ENCODE measurements at regions not wholly inside any gene's neighbourhood (a gene's known extent, or its start where the extent isn't known, plus 50 kb on each side); places are given as distances from the start of the nearest gene placed in this dataset.
"Not testable (repeated sequence)": the region's sequence is repeated elsewhere in the genome, so short reads cannot be mapped to it uniquely, and the experiment has no call there.

DNA sequence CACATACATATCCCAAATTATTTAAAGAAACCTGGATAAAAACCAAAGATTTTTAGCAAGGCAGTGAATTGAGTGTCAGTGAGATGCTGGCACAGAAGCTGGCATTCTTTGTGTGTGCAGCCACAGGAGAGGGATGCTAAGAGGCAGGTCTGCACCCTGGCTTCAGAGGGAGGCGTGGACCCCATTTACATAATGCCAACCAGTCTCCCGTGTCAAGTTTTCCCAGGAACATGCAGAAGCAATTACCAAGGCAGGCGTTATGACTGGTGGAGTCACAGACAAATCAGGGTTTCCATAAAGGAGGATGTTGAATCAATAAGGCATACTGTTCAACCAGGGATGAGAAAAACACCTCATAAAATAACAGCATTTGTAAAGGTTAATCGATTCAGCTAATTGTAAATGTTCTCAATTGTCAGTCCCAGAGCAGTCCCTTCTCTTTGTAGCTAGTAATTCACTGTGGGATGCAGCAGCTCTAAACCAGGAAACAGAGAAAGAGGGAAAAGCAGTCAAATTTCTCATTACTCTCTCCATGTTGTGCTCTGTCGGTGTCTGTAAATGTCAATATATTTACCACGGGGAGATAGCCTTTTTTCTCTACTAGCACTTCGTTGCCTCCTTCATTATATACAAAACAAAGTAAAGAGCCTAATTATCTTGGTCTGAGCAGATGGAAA, 452.4 kb upstream of the GRAMD2B start:
- DNase-seq (ENCODE audit: low spot score) = no peak
- no peak for FAIRE-seq

DNA sequence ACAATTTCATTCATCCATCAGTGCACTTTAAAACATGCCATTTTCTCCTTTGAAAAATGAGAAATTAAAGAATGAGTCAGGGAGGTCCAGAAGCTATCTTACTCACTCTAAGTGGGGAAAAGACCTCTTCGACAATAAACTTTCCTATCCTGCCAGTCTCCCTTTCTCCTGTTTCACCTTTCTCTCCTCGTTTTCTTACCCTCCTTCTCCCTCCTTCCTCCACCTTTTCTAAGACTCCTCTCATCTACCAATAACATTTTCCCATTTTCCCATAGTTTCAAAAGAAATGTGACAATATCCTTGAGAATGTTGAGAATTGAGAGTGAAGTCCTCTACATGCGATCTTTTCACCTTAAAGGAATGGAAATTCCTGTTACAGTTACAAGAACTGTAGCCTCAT, 450.5 kb upstream of the GRAMD2B start:
- FAIRE-seq = no peak
- no peak for DNase-seq (ENCODE audit: low spot score)

GRCh38 chr5:125974679-125975078, 448.5 kb upstream of the GRAMD2B start:
- DNase-seq (ENCODE audit: low spot score) (no peak), FAIRE-seq (no peak)

DNA sequence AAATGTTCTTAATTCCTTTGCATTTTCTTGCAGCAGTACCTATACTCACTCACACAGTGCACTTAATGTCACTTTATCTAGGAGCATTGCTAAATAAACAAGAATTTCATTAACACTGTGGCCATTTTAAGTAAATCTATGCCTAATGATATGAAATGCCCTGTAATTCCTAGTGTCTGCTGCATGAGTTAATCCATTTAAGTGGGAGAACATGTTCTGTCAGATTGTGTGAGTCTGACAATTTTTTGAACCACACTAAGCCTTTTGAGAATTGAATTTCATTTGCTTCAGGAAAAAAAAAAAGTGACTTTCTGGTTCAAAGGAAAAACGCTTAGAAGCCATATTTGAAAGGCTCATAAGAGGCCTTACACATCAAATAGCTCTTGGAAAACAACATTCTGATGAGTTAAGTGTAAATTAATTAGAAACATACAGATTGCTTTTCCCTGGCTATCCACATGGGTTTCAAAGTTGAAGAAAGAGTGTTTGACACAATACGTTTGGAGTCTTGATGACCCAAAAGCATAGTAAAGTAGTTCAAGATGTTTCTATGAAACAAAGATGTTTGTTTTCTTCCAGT, 446.7 kb upstream of the GRAMD2B start:
- no peak for DNase-seq (ENCODE audit: low spot score)
- no peak for FAIRE-seq

DNA sequence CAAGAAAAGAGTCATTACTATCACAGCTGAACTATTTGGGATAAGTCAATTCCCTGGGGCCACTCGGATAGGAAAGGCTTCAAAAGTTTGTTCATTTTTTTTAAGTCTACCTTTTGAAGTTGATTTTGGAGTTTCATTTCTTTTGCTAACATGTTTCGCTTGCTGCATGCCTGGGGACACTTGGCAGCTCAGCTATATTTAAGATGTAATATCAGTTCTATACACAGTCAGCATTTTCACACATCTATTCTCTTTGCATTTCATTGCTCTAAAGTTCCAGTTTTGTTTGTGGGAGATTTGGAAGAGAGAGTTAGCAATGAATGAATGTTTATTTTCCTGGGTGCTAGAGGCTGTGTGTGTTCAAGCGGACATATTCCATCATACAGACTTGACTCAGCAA, 445.2 kb upstream of the GRAMD2B start:
- FAIRE-seq = no peak
- no peak for DNase-seq (ENCODE audit: low spot score)

DNA sequence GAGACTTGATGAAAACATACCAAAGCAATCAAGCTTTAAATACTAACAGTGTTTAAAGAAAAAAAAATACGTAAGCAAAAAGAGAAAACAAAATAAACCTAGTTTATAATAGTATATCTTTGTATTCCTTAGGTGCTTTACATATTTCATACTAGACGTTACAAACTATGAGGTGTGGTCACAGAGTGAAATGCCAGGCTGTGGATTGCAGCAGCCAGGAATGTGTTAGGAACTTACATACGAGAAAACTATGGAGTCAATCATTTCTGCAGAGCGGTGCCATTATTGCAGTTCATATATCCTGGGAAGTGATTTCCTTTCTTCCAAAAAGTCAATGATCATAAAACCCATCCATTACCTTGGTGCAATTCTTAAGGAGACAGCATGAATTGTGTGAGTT, 443.6 kb upstream of the GRAMD2B start:
- DNase-seq (ENCODE audit: low spot score) = no peak

GRCh38 chr5:125981016-125981415, 442.2 kb upstream of the GRAMD2B start:
- DNase-seq (ENCODE audit: low spot score) (no peak), FAIRE-seq (no peak)

More for the DNA sequence above, 443.6 kb upstream of the GRAMD2B start:
- no peak for FAIRE-seq

GRCh38 chr5:125987677-125988255, 435.4 kb upstream of the GRAMD2B start:
- DNase-seq (ENCODE audit: low spot score) = no peak
- no peak for FAIRE-seq

GRCh38 chr5:125992050-125992449, 431.2 kb upstream of the GRAMD2B start:
- FAIRE-seq (no peak), DNase-seq (ENCODE audit: low spot score) (no peak)

DNA sequence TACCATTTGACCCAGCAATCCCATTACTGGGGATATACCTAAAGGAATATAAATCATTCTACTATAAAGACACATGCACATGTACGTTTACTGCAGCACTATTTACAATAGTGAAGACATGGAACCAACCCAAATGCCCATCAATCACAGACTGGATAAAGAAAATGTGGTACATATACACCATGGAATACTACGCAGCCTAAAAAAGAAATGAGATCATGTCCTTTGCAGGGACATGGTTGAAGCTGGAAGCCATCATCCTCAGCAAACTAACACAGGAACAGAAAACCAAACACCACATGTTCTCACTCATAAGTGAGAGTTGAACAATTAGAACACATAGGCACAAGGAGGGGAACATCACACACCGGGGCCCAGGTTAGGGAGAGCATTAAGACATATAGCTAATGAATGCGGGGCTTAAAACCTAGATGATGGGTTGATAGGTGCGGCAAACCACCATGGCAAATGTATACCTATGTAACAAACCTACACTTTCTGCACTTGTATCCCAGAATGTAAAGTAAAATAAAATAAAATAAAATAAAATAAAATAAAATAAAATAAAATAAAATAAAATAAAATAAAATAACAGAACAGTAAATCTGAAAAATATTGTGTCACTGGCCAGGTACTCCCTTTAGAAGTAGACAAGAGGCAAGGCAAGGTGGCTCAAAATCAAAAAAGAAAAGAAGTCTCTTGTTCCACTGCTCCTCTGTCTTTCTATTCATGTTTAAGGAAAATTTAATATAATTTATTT, 423.8 kb upstream of the GRAMD2B start:
- DNase-seq (ENCODE audit: low spot score); FAIRE-seq: not testable (repeated sequence)

- FAIRE-seq = no peak
- no peak for DNase-seq (ENCODE audit: low spot score)
Observed at GRCh38 chr5:126000507-126000906, 422.7 kb upstream of the GRAMD2B start.

- no peak for FAIRE-seq
- no peak for DNase-seq (ENCODE audit: low spot score)
Observed at GRCh38 chr5:126002222-126002897, 420.8 kb upstream of the GRAMD2B start.

GRCh38 chr5:126003309-126003708, 419.9 kb upstream of the GRAMD2B start:
- FAIRE-seq (no peak), DNase-seq (ENCODE audit: low spot score) (no peak)

DNA sequence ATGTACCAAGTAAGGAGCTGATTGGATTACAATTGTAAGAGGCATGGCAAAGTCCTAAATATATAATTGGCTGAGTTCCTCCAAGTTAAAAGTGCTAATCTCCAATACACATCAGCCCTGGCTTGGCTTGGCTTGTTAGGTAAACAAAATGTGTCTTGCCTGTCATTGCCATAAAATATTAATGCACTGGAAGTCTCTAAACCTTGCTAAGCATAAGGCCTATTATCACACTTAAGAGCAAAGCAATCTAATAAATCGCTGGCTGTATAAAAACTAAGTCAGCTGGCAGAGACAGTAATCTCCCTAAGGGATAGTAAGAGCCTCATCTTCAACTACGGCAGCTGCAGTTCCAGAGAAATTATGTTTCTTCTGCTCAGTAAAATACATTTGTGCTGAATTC, 418.6 kb upstream of the GRAMD2B start:
- no peak for FAIRE-seq

GRCh38 chr5:126007841-126008240, 415.4 kb upstream of the GRAMD2B start:
- DNase-seq (ENCODE audit: low spot score) (no peak), FAIRE-seq (no peak)

More for the DNA sequence above, 418.6 kb upstream of the GRAMD2B start:
- DNase-seq (ENCODE audit: low spot score) = no peak

DNA sequence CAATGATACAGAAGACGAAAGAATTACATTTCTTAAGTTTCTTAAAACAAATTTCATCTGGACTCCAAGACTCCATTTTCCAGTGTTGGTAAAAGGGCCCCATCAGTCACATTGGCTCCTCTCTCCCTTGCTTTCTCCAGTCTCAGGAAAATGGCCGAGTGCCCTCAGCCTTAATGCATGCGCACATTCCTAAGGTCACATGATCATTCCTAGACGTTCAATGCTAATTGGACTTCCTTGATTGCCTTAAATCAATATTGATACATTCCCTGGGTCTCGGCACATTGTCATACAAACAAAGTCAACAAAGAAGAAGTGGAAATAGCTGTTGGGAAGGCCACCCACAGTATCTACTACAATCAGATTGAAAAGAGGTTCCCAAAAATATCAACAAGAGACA, 413.6 kb upstream of the GRAMD2B start:
- no peak for FAIRE-seq
- DNase-seq (ENCODE audit: low spot score) = no peak

DNA sequence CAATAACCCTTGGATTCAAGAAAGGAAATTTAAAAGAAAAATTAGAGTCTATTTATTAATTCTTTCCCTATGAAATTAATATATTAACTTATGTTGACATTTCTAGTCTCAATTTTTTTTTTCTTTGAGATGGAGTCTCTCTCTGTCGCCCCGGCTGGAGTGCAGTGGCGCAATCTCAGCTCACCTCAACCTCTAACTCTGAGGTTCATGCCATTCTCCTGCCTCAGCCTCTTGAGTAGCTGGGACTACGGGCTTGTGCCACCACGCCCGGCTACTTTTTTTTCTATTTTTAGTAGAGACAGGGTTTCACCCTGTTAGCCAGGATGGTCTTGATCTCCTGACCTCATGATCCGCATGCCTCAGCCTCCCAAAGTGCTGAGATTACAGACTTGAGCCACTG, 411.7 kb upstream of the GRAMD2B start:
- FAIRE-seq = not testable (repeated sequence)

DNA sequence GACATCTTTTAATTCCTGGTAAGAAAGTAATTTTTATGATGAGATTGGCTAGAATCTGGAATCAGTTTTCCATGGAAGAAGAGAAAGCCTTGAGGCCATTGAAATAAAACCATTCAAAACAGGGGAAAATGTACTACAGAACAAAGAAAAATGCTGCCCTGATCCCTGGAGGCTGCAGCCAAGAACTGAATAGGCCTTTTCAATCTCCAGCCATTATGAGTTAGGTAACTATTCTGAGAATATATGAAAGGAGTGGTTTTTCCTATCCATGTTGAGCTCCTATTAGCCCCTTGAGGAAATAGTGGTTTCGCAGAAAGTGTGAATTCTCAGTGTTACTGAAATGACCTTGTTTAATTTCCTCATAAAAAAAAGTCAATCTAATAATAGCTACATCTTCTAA, 408.5 kb upstream of the GRAMD2B start:
- no peak for FAIRE-seq

More for the DNA sequence above, 411.7 kb upstream of the GRAMD2B start:
- DNase-seq (ENCODE audit: low spot score) = not testable (repeated sequence)

GRCh38 chr5:126015235-126016181, 407.7 kb upstream of the GRAMD2B start:
- FAIRE-seq (no peak), DNase-seq (ENCODE audit: low spot score) (no peak)

More for the DNA sequence above, 408.5 kb upstream of the GRAMD2B start:
- no peak for DNase-seq (ENCODE audit: low spot score)

DNA sequence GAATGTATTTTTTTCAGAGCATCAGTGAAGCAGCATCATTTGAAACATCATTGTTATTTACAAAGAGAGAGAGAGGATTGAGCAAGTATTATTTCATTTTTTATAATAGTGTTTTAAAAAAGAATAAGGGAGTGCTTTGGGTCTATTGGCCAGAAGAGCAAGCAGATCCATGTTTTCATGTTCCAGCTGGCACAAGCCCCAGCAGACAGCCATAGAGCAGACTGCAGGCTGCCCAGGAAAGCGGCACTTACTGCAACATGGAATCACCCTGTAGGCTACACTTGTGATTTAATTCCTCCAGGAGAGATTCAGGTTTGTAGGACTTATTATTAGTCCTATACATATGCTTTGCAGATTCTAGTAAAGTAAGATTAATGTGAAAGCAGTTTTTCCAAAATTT, 407.0 kb upstream of the GRAMD2B start:
- FAIRE-seq (no peak), DNase-seq (ENCODE audit: low spot score) (no peak)

Data from RCC 7860 (cell line).